ENCODE measurements at regions not wholly inside any gene's neighbourhood (a gene's known extent, or its start where the extent isn't known, plus 50 kb on each side); places are given as distances from the start of the nearest gene placed in this dataset.

GRCh38 chr12:128057586-128057985 lies 209.4 kb upstream of the TMEM132C start:
- H3K18ac ChIP-seq (ENCODE audit: extremely low read depth, low read length), result no peak overlapping the region
- no peaks in the 10 kb centered on the region for H3K36me3 ChIP-seq (ENCODE audit: control insufficient read depth in 2 of 4, insufficient read depth in 4 of 4, low read length in 3 of 4)
- H2AFZ ChIP-seq (ENCODE audit: low read length), result no peak overlapping the region
- POLR2A ChIA-PET (ENCODE audit: partially characterized antibody), result no interaction called here
- no peak overlapping the region for H2AK5ac ChIP-seq (ENCODE audit: low read depth, low read length)
- H3K23ac ChIP-seq (ENCODE audit: insufficient read length), result no peak overlapping the region
- no peak overlapping the region for H2BK5ac ChIP-seq (ENCODE audit: low read depth, low read length)
- no peak overlapping the region for H2BK120ac ChIP-seq (replicated peaks; ENCODE audit: low read depth, low read length)
- no peaks in the 10 kb centered on the region for H3K27me3 ChIP-seq (replicated peaks in 1 of 4; ENCODE audit: control insufficient read depth in 3 of 4, extremely low read depth in 1 of 4, insufficient read depth in 3 of 4, low read length in 3 of 4)
- H3K4ac ChIP-seq (replicated peaks; ENCODE audit: insufficient read length, low read depth, low read length), result no peak overlapping the region
- peaks cover 2% of the 10 kb centered on the region; the same call in 1 of the 2 replicates for H3K23me2 ChIP-seq (ENCODE audit: low read depth, low read length)
- H3K79me2 ChIP-seq (ENCODE audit: control insufficient read depth in 1 of 2, insufficient read depth in 2 of 2, low read length in 2 of 2), result no peaks in the 10 kb centered on the region
- 95% methylated on average over 9 of the region's 9 CpGs; no CpG with 5 or more reads in 1 of the 2 experiments for WGBS, 2 experiments (ENCODE audit: extremely low coverage in 1 of 2, insufficient coverage in 1 of 2, insufficient read length in 1 of 2, insufficient replicate concordance in 2 of 2, low coverage in 1 of 2, low lambda C conversion rate in 2 of 2, missing lambda C conversion rate in 1 of 2)
- H4K91ac ChIP-seq (replicated peaks; ENCODE audit: insufficient read length, low read length), result no peak overlapping the region
- no peak overlapping the region for H4K8ac ChIP-seq (ENCODE audit: extremely low read depth, insufficient read depth, low read length)
- H3K4me2 ChIP-seq (ENCODE audit: insufficient read depth in 1 of 2, low read depth in 2 of 2, low read length in 2 of 2), result no peak overlapping the region
- no peaks in the 10 kb centered on the region for H3K9me3 ChIP-seq (ENCODE audit: insufficient read depth in 2 of 2, low read depth in 1 of 2, low read length in 1 of 2)
- H4K20me1 ChIP-seq (replicated peaks in 1 of 2; ENCODE audit: control insufficient read depth in 1 of 2, insufficient read depth in 2 of 2, low read length in 2 of 2), result peaks cover 0 to 4% of the 10 kb centered on the region in 2 experiments
- no peak overlapping the region for H3K9ac ChIP-seq (replicated peaks in 1 of 4; ENCODE audit: extremely low read depth in 1 of 4, low read depth in 3 of 4, low read length in 3 of 4)
- H3K14ac ChIP-seq (ENCODE audit: insufficient read length), result no peak overlapping the region
- TF ChIP-seq KDM1A (IDR thresholded peaks at IDR 0.05; ENCODE audit: borderline replicate concordance, low read length) (no peak), CBX8 (IDR thresholded peaks at IDR 0.05; ENCODE audit: borderline replicate concordance, low read depth, low read length) (no peak), RBBP5 (IDR thresholded peaks at IDR 0.05; ENCODE audit: borderline replicate concordance, low read depth, low read length) (no peak), YY1 (IDR thresholded peaks at IDR 0.05; ENCODE audit: low read depth, low read length) (no peak), CEBPB (IDR thresholded peaks at IDR 0.05; ENCODE audit: low read depth, low read length) (no peak), TAF7 (optimal IDR thresholded peaks at IDR 0.05; ENCODE audit: borderline replicate concordance, low read depth, low read length) (no peak), RAD21 (IDR thresholded peaks at IDR 0.05 in 1 of 2, conservative IDR thresholded peaks at IDR 0.05 in 1 of 2; ENCODE audit: low read depth in 2 of 2, low read length in 2 of 2) (no peak), SP4 (IDR thresholded peaks at IDR 0.05; ENCODE audit: low read length) (no peak), NANOG (IDR thresholded peaks at IDR 0.05; ENCODE audit: insufficient read depth, low read depth, low read length, poor library complexity, severe bottlenecking) (no peak), POLR2AphosphoS5 (IDR thresholded peaks at IDR 0.05; ENCODE audit: low read depth, low read length) (no peak), SIRT6 (IDR thresholded peaks at IDR 0.05; ENCODE audit: low read length) (no peak), JUN (IDR thresholded peaks at IDR 0.05; ENCODE audit: low read depth, low read length) (no peak)
- peaks cover 2 to 11% (median 6%) of the 10 kb centered on the region in 4 experiments; a peak in 6 of 7 replicates for H3K4me1 ChIP-seq (replicated peaks in 1 of 4; ENCODE audit: control insufficient read depth in 3 of 4, insufficient read depth in 4 of 4, low read length in 3 of 4)
- no peak overlapping the region for H2BK15ac ChIP-seq (ENCODE audit: low read length)
- no peak overlapping the region for H3K27ac ChIP-seq (ENCODE audit: low read depth, low read length)
- H2BK20ac ChIP-seq (ENCODE audit: low read length), result no peak overlapping the region
- CTCF ChIA-PET (ENCODE audit: partially characterized antibody), result interaction anchor here (1.1 to 6.1 kb wide), 5 partner anchors 8 to 202 kb away, joined by 3 to 37 read pairs (median 4); no protein-coding TSS in a partner anchor
- FAIRE-seq, result no peak
- H4K5ac ChIP-seq (ENCODE audit: insufficient read length, low read depth, low read length), result no peak overlapping the region
- no peaks in the 10 kb centered on the region for H3K79me1 ChIP-seq (ENCODE audit: low read depth, low read length)
- H3K56ac ChIP-seq (replicated peaks; ENCODE audit: insufficient read length, low read depth, low read length), result no peak overlapping the region
- no peak overlapping the region for H2BK12ac ChIP-seq (ENCODE audit: low read depth, low read length)
- DNase-seq (ENCODE audit: low read depth in 1 of 2, low spot score in 2 of 2), result no peak
- H3K4me3 ChIP-seq (ENCODE audit: extremely low read depth in 1 of 4, insufficient read depth in 2 of 4, low read depth in 3 of 4, low read length in 4 of 4), result no peak overlapping the region
